ENCODE measurements at regions not wholly inside any gene's neighbourhood (a gene's known extent, or its start where the extent isn't known, plus 50 kb on each side); places are given as distances from the start of the nearest gene placed in this dataset.

GRCh38 chr14:61997161-61997560, 234.9 kb downstream of the SNAPC1 start:
- no peak overlapping the region for H3K27ac ChIP-seq (ENCODE audit: insufficient read depth, low read length, poor library complexity, severe bottlenecking)
- H3K4me1 Mint-ChIP-seq = no peaks in the 10 kb centered on the region
- no peak overlapping the region for H3K27ac Mint-ChIP-seq

GRCh38 chr14:62001963-62002362, 239.7 kb downstream of the SNAPC1 start:
- H3K27ac ChIP-seq (ENCODE audit: insufficient read depth, low read length, poor library complexity, severe bottlenecking) = no peak overlapping the region
- Mint-ChIP-seq H3K4me1 (no peaks in the 10 kb centered on the region), H3K4me3 (peak overlapping the region in 1 of 4 donors; percentile 21), H3K27ac (no peak overlapping the region), H3K9me3 (peaks cover 0 to 4% (median 0%) of the 10 kb centered on the region in 7 donors), H3K36me3 (no peaks in the 10 kb centered on the region), H3K27me3 (peaks cover 6% of the 10 kb centered on the region)
- no peak for ATAC-seq (ENCODE audit: low read depth in 2 of 2)
- H3K4me3 ChIP-seq (ENCODE audit: low read depth, low read length) = no peak overlapping the region
- no peak for DNase-seq
- peaks cover 2% of the 10 kb centered on the region for H3K27me3 ChIP-seq (ENCODE audit: control insufficient read depth, insufficient read depth, low read length)
- no peaks in the 10 kb centered on the region for H3K9me3 ChIP-seq (ENCODE audit: control insufficient read depth in 2 of 2, low read length in 2 of 2)
- H3K4me1 ChIP-seq (ENCODE audit: control insufficient read depth, insufficient read depth, low read length, poor library complexity, severe bottlenecking) = no peaks in the 10 kb centered on the region
- no peaks in the 10 kb centered on the region for H3K36me3 ChIP-seq (ENCODE audit: control insufficient read depth, insufficient read depth, low read length)

More at GRCh38 chr14:61997161-61997560, 234.9 kb downstream of the SNAPC1 start:
- no peak overlapping the region for H3K4me3 ChIP-seq (ENCODE audit: low read depth, low read length)
- DNase-seq (no peak), ATAC-seq (ENCODE audit: low read depth in 2 of 2) (no peak)
- Mint-ChIP-seq H3K4me3 (no peak overlapping the region), H3K36me3 (no peaks in the 10 kb centered on the region), H3K9me3 (peaks cover 0 to 4% (median 0%) of the 10 kb centered on the region in 7 donors), H3K27me3 (peaks cover 4% of the 10 kb centered on the region)
- H3K27me3 ChIP-seq (ENCODE audit: control insufficient read depth, insufficient read depth, low read length) = peaks cover 2% of the 10 kb centered on the region
- H3K4me1 ChIP-seq (ENCODE audit: control insufficient read depth, insufficient read depth, low read length, poor library complexity, severe bottlenecking) = no peaks in the 10 kb centered on the region
- no peaks in the 10 kb centered on the region for H3K36me3 ChIP-seq (ENCODE audit: control insufficient read depth, insufficient read depth, low read length)
- no peaks in the 10 kb centered on the region for H3K9me3 ChIP-seq (ENCODE audit: control insufficient read depth in 2 of 2, low read length in 2 of 2)

- peaks cover 0 to 4% (median 0%) of the 10 kb centered on the region in 7 donors for H3K9me3 Mint-ChIP-seq
- DNase-seq (no peak), ATAC-seq (ENCODE audit: low read depth in 2 of 2) (no peak)
Measured at GRCh38 chr14:62002642-62003041, 240.4 kb downstream of the SNAPC1 start.

GRCh38 chr14:62003701-62004100, 241.5 kb downstream of the SNAPC1 start:
- H3K27me3 Mint-ChIP-seq = peaks cover 10% of the 10 kb centered on the region
- ATAC-seq (ENCODE audit: low read depth in 2 of 2) = no peak

More at GRCh38 chr14:62002642-62003041, 240.4 kb downstream of the SNAPC1 start:
- H3K4me1 Mint-ChIP-seq = no peaks in the 10 kb centered on the region
- H3K27me3 Mint-ChIP-seq = peaks cover 6% of the 10 kb centered on the region
- no peak overlapping the region for H3K27ac Mint-ChIP-seq
- Histone ChIP-seq H3K36me3 (ENCODE audit: control insufficient read depth, insufficient read depth, low read length) (no peaks in the 10 kb centered on the region), H3K27me3 (ENCODE audit: control insufficient read depth, insufficient read depth, low read length) (peaks cover 2% of the 10 kb centered on the region), H3K9me3 (ENCODE audit: control insufficient read depth in 2 of 2, low read length in 2 of 2) (no peaks in the 10 kb centered on the region), H3K4me1 (ENCODE audit: control insufficient read depth, insufficient read depth, low read length, poor library complexity, severe bottlenecking) (no peaks in the 10 kb centered on the region), H3K4me3 (ENCODE audit: low read depth, low read length) (no peak overlapping the region), H3K27ac (ENCODE audit: insufficient read depth, low read length, poor library complexity, severe bottlenecking) (no peak overlapping the region)
- H3K36me3 Mint-ChIP-seq = no peaks in the 10 kb centered on the region
- H3K4me3 Mint-ChIP-seq = no peak overlapping the region

GRCh38 chr14:62006116-62006731, 244.0 kb downstream of the SNAPC1 start:
- H3K9me3 Mint-ChIP-seq = peaks cover 0 to 4% (median 0%) of the 10 kb centered on the region in 7 donors
- H3K9me3 ChIP-seq (ENCODE audit: control insufficient read depth in 2 of 2, low read length in 2 of 2) = no peaks in the 10 kb centered on the region

More at GRCh38 chr14:62003701-62004100, 241.5 kb downstream of the SNAPC1 start:
- Histone ChIP-seq H3K36me3 (ENCODE audit: control insufficient read depth, insufficient read depth, low read length) (no peaks in the 10 kb centered on the region), H3K4me1 (ENCODE audit: control insufficient read depth, insufficient read depth, low read length, poor library complexity, severe bottlenecking) (no peaks in the 10 kb centered on the region), H3K27ac (ENCODE audit: insufficient read depth, low read length, poor library complexity, severe bottlenecking) (no peak overlapping the region), H3K4me3 (ENCODE audit: low read depth, low read length) (no peak overlapping the region), H3K27me3 (ENCODE audit: control insufficient read depth, insufficient read depth, low read length) (no peaks in the 10 kb centered on the region), H3K9me3 (ENCODE audit: control insufficient read depth in 2 of 2, low read length in 2 of 2) (no peaks in the 10 kb centered on the region)
- Mint-ChIP-seq H3K4me3 (no peak overlapping the region), H3K9me3 (peaks cover 0 to 4% (median 0%) of the 10 kb centered on the region in 7 donors), H3K4me1 (no peaks in the 10 kb centered on the region), H3K36me3 (no peaks in the 10 kb centered on the region), H3K27ac (no peak overlapping the region)
- no peak for DNase-seq

GRCh38 chr14:62015243-62015642, 253.0 kb downstream of the SNAPC1 start:
- H3K36me3 ChIP-seq (ENCODE audit: control insufficient read depth, insufficient read depth, low read length) = no peaks in the 10 kb centered on the region
- Mint-ChIP-seq H3K4me3 (no peak overlapping the region), H3K4me1 (no peaks in the 10 kb centered on the region), H3K36me3 (no peaks in the 10 kb centered on the region), H3K27ac (no peak overlapping the region), H3K27me3 (no peaks in the 10 kb centered on the region), H3K9me3 (peaks cover 0 to 6% (median 0%) of the 10 kb centered on the region in 7 donors)
- no peaks in the 10 kb centered on the region for H3K4me1 ChIP-seq (ENCODE audit: control insufficient read depth, insufficient read depth, low read length, poor library complexity, severe bottlenecking)
- no peak overlapping the region for H3K4me3 ChIP-seq (ENCODE audit: low read depth, low read length)
- DNase-seq (no peak), ATAC-seq (ENCODE audit: low read depth in 2 of 2) (no peak)
- no peaks in the 10 kb centered on the region for H3K27me3 ChIP-seq (ENCODE audit: control insufficient read depth, insufficient read depth, low read length)
- no peak overlapping the region for H3K27ac ChIP-seq (ENCODE audit: insufficient read depth, low read length, poor library complexity, severe bottlenecking)
- no peaks in the 10 kb centered on the region for H3K9me3 ChIP-seq (ENCODE audit: control insufficient read depth in 2 of 2, low read length in 2 of 2)

More at GRCh38 chr14:62006116-62006731, 244.0 kb downstream of the SNAPC1 start:
- no peak overlapping the region for H3K27ac ChIP-seq (ENCODE audit: insufficient read depth, low read length, poor library complexity, severe bottlenecking)
- DNase-seq = no peak
- H3K4me3 ChIP-seq (ENCODE audit: low read depth, low read length) = no peak overlapping the region
- Mint-ChIP-seq H3K4me1 (no peaks in the 10 kb centered on the region), H3K4me3 (no peak overlapping the region), H3K27ac (no peak overlapping the region), H3K36me3 (no peaks in the 10 kb centered on the region), H3K27me3 (peaks cover 10% of the 10 kb centered on the region)
- H3K36me3 ChIP-seq (ENCODE audit: control insufficient read depth, insufficient read depth, low read length) = no peaks in the 10 kb centered on the region
- ATAC-seq (ENCODE audit: low read depth in 2 of 2) = no peak
- H3K27me3 ChIP-seq (ENCODE audit: control insufficient read depth, insufficient read depth, low read length) = peaks cover 5% of the 10 kb centered on the region
- H3K4me1 ChIP-seq (ENCODE audit: control insufficient read depth, insufficient read depth, low read length, poor library complexity, severe bottlenecking) = no peaks in the 10 kb centered on the region

- no peak for ATAC-seq (ENCODE audit: low read depth in 2 of 2)
- Histone ChIP-seq H3K27ac (ENCODE audit: insufficient read depth, low read length, poor library complexity, severe bottlenecking) (no peak overlapping the region), H3K9me3 (ENCODE audit: control insufficient read depth in 2 of 2, low read length in 2 of 2) (no peaks in the 10 kb centered on the region), H3K27me3 (ENCODE audit: control insufficient read depth, insufficient read depth, low read length) (no peaks in the 10 kb centered on the region), H3K36me3 (ENCODE audit: control insufficient read depth, insufficient read depth, low read length) (no peaks in the 10 kb centered on the region), H3K4me1 (ENCODE audit: control insufficient read depth, insufficient read depth, low read length, poor library complexity, severe bottlenecking) (no peaks in the 10 kb centered on the region), H3K4me3 (ENCODE audit: low read depth, low read length) (no peak overlapping the region)
- Mint-ChIP-seq H3K36me3 (no peaks in the 10 kb centered on the region), H3K27me3 (no peaks in the 10 kb centered on the region), H3K27ac (no peak overlapping the region), H3K4me3 (no peak overlapping the region), H3K4me1 (no peaks in the 10 kb centered on the region), H3K9me3 (peaks cover 0 to 6% (median 0%) of the 10 kb centered on the region in 7 donors)
- DNase-seq = no peak
Measured at GRCh38 chr14:62015945-62016344, 253.7 kb downstream of the SNAPC1 start.

- Histone ChIP-seq H3K27me3 (ENCODE audit: control insufficient read depth, insufficient read depth, low read length) (no peaks in the 10 kb centered on the region), H3K4me1 (ENCODE audit: control insufficient read depth, insufficient read depth, low read length, poor library complexity, severe bottlenecking) (no peaks in the 10 kb centered on the region), H3K27ac (ENCODE audit: insufficient read depth, low read length, poor library complexity, severe bottlenecking) (no peak overlapping the region), H3K36me3 (ENCODE audit: control insufficient read depth, insufficient read depth, low read length) (no peaks in the 10 kb centered on the region), H3K4me3 (ENCODE audit: low read depth, low read length) (no peak overlapping the region), H3K9me3 (ENCODE audit: control insufficient read depth in 2 of 2, low read length in 2 of 2) (no peaks in the 10 kb centered on the region)
- Mint-ChIP-seq H3K9me3 (peaks cover 0 to 6% (median 1%) of the 10 kb centered on the region in 7 donors), H3K4me3 (no peak overlapping the region), H3K36me3 (no peaks in the 10 kb centered on the region), H3K27ac (no peak overlapping the region), H3K27me3 (no peaks in the 10 kb centered on the region), H3K4me1 (no peaks in the 10 kb centered on the region)
- ATAC-seq (ENCODE audit: low read depth in 2 of 2) = no peak
- no peak for DNase-seq
Measured at GRCh38 chr14:62017651-62018230, 255.5 kb downstream of the SNAPC1 start.

Measured in CD4-positive, CD25-positive, alpha-beta regulatory T cell (primary cell).